ENCODE measurements at regions not wholly inside any gene's neighbourhood (a gene's known extent, or its start where the extent isn't known, plus 50 kb on each side); places are given as distances from the start of the nearest gene placed in this dataset.
"Not testable (repeated sequence)": the region's sequence is repeated elsewhere in the genome, so short reads cannot be mapped to it uniquely, and the experiment has no call there.

DNA sequence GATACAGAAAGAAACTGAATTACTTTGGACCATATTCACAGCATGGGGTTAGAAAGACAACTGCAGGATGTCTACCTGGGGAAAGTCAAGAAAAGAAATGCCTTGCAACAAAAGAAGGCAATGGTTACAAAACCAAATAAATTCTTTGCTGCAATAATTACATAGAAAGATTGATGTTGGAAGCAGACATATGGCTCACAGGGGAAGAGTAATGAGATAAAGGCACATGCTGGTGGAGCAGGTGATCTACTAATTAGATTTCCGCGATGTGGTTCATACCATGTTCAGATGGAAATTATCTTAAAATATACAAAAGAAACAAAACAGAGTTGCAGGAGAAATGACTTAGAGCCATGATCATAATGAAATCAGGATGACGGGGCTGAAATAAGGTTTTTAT is 718.8 kb upstream of the PKDCC start:
- no peak for DNase-seq

DNA sequence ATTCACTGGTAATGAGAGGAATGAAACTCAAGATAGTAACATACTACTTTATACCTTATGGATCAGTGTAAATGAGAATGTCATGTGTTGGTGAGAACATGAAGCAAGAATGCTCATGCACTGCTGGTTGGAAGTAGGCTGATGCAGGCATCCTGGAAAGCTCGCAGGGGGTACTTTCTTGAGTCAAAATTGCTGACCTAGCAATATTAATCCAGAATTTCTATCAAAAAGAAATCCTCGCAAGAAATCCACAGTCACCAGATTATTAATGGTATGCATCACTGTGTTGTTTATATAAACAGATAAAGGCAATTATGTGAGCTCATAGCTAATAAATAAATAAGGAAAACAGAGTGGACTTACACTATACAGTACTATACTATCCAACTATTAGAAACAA is 713.7 kb upstream of the PKDCC start:
- no peak for DNase-seq

DNA sequence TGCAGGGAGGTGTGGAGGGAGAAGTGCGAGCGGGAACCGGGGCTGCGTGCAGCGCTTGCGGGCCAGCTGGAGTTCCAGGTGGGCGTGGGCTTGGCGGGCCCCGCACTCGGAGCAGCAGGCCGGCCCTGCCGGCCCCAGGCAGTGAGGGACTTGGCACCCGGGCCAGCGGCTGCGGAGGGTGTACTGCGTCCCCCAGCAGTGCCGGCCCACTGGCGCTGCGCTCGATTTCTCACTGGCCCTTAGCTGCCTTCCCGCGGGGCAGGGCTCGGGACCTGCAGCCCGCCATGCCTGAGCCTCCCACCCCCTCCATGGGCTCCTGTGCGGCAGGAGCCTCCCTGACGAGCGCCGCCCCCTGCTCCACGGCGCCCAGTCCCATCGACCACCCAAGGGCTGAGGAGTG is 712.2 kb upstream of the PKDCC start:
- not testable (repeated sequence) for DNase-seq

DNA sequence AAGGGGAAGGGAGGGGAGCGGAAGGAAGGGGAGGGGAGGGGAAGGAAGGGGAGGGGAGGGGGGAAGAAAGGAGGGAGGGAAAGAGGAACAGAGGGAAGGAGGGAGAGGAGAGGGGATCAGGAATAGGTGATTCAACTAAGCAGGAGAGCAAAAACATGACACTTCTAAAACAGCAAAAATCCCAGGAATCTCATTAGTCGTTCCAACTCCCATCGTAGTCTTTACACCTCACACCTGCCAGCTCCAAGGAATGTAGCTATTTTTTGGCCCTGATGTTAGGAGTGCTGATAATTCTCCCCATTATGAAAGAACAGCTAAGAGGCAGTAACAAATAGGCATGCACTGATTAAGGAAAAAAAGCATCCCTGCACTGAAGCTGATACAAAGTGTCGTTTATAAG is 709.9 kb upstream of the PKDCC start:
- DNase-seq: no peak

DNA sequence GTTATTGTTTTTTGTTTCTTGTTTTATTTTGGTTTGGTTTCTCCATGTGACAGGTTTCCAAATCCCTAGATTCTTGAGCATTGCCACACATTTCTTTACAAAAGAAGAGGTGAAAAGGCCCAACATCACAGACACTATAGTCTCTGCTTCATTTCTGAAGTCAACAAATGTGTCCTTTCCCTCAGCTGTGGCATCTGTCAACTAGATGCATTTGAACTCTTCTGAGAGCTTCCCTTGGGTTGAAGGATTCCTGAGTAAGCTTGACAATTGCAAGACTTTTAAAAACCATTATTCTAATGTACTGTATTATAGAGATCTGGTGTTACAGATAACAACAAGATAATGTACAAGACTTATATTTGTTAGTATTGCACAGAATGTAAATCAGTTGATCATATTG is 703.3 kb upstream of the PKDCC start:
- DNase-seq: no peak

DNA sequence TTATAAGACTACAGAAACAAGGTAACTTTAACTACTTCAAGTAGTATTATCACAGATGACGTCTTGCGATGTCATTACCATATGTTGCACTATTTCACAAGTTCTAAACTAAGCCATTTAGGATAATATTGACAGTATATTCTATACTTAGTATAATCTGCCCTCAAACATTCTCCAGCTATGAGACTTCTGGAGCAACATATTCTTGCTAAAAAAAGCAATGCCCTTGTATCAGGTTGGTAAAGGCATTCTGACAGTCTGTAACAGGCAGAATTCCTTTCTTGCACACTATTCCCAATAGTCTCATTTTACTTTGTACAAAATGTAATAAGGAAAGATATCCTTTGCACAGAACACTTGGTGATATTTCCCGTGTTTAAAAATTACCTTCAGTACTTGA is 694.8 kb upstream of the PKDCC start:
- DNase-seq: no peak

DNA sequence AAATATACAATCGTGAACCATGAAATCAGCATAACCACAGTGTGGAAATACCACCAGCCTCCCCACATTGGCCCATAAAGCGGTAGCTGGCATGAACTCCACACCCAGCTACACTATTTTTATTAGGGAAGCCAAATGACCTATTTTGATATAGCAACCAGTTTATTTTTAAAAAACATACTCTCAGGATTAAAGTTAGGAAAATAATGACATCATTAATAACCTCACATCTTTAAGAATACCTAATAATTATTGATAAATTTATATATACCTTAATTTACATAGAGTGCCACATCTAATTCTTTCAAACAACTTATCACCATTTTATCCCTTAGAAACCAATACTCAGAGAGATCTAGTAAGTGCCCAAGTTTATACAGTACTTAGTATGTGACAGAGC is 692.0 kb upstream of the PKDCC start:
- DNase-seq: no peak

DNA sequence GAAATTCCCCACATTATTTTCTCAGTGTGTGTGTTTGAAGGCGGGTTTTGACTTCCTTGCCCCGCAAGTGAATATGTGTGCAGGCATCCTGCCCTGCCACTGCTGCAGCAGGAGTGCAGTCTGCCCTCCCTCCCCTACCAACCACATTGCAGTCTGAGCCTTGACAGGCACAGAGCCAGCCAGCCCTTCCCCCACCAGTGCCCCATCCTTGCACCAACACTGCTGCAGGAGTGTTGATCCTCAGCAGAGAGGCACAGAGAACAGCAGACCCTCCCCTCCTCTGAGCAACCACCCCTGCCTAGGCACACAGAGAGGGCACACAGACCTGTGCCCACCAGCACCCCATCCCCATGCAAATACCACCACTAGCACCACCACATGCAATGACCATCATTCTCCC is 683.0 kb upstream of the PKDCC start:
- DNase-seq: no peak

DNA sequence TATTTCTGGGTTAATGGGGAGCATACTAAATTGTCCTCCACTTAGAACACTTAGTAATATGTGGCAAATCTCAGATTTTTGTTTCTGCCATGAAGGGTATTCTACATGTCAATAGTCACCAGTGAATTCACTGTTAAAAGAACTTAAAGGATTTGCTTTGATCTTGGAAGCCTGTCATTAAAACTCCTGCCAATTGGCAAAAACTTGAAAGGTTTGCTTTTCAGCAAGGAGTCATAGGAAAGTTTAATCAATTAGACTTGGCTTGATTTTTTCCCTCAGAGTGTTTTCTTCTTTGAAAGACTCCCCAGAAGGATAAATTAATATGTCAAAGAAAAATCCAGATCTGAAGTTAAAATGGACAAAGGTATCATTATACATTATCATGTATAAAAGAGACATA is 671.9 kb upstream of the PKDCC start:
- DNase-seq: no peak

DNA sequence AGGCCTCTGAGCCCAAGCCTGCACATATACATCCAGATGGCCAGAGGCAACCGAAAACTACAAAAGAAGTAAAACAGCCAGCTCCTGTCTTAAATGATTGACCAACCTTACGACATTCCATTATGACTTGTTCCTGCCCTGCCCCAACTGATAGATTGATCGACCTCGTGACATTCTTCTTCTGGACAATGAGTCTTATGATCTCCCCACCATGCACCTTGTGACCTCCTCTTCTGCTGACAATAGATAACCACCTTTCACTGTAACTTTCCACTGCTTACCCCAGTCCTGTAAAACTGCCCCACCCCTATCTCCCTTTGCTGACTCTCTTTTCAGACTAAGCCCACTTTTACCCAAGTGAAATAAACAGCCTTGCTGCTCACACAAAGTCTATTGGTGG is 670.0 kb upstream of the PKDCC start:
- no peak for DNase-seq

DNA sequence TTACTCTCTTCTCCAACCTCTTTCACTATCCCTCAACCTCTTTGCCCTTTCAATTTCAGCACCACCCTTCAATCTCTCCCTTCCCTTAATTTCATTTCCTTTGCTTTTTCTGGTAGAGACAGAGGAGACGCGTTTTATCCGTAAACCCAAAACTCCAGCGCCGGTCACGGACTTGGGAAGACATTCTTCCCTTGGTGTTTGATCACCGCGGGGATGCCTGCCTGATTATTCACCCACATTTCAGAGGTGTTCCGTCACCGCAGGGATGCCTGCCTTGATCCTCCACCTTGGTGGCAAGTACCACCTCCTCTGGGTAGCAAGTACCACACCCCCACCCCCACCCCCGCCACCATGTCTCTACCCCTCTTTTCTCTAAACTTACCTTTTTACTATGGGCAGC is 669.4 kb upstream of the PKDCC start:
- DNase-seq: no peak

DNA sequence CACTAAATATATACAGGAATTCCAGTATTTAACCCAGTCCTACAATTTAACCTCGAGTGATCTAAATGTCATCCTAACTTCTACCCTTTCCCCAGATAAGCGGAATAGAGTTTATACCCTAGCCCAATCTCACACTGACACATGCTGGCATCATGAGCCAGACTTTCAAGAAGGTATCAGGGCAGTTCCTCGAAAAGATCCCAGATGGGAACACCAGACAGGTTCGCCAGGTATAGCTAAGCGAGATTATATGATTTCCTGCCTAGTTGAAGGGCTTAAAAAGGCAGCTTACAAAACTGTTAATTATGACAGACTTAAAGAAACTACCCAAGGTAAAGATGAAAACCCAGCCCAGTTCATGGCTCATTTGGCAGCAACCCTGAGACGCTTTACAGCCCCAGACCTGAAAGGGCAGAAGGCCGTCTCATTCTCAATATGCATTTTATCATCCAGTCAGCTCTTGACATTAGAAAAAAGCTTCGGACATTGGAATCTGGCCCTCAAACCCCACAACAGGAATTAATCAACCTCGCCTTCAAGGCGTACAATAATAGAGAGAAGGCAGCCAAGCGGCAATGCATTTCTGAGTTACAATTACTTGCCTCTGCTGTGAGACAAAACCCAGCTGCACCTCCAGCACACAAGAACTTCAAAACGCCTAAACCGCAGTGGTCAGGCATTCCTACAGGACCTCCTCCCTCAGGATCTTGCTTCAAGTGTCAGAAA is 668.2 kb upstream of the PKDCC start:
- no peak for DNase-seq

DNA sequence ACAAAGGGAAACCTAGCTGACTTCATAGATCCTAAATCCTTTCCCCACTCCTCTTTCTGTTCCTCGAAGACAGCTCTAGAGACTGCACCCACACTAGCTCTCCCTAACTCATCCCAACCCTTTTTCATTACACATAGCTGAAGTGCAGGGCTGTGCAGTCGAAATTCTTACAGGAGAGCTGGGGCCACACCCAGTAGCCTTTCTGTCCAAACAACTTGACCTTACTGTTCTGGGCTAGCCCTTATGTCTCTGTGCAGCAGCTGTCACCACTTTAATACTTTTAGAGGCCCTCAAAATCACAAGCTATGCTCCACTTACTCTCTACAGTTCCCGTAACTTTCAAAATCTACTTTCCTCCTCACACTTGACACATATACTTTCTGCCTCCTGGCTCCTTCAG is 666.1 kb upstream of the PKDCC start:
- DNase-seq: no peak

DNA sequence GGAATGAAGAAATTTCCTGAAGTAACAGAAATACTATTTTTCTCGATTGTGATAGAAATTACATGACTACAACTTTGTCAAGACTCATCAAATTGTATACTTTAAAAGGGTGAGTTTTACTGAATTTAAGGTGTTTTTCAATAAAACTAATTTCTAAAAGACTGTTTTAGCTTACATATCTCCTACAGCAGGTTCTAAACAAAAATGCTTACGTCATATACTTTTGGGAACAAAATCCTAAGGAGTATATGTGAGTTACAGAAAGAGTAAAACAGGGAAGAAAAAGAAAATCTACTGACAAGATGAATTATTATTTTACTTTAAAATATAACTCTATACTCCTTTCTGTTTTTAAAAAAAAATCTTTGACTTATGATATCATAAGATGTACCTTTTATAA is 660.3 kb upstream of the PKDCC start:
- DNase-seq: no peak

DNA sequence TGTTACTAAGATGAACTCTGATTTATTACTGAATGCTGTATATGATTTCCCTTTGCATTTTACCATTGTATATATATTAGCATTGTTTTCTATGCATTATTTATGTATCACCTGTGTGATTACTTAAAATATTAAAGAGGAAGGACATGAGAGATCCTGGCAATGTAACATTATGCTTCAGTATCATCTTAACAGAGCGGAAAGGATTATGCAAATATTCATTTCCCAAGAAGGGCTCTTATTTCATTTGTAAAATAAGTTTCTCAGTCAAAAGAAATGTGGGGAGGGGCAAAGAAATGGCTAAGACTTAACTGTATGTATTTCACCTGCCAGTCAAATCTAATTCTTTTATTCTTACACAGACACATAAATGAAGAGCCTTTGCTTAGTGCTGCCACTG is 654.2 kb upstream of the PKDCC start:
- DNase-seq: no peak

DNA sequence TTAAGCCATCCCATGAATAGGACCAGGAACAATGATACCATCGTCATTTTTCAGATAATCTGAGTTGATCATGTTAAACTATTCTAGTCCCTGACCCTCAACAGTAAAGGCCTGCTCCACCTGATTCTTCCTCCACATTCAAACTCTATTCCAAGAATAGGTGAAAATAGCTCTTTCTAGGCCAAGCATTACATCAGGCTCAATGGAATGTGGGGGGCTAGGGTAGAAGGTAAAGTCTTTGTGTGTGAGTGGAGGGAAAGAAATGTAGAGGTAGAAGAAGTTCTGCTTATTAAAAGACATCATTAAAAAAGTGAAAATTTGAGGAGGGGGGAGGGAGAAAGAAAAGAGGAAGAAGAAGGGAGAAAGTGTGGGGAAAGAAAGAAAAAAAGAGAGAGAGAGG is 653.3 kb upstream of the PKDCC start:
- DNase-seq: no peak

DNA sequence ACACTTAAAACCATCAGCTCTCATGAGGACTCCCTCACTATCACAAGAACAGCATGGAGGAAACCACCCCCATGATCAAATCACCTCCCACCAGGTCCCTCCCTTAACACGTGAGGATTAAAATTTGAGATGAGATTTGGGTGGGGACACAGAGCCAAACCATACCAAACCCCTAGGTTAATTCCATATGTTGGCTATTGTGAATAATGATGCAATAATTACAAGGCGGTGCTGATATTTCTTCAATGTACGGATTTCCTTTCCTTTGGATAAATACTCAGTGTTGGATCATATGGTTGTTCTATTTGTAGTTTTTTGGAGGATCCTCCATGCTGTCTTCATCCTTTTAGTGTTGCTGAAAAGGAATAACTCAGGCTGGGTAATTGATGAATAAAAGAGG is 652.1 kb upstream of the PKDCC start:
- no peak for DNase-seq

DNA sequence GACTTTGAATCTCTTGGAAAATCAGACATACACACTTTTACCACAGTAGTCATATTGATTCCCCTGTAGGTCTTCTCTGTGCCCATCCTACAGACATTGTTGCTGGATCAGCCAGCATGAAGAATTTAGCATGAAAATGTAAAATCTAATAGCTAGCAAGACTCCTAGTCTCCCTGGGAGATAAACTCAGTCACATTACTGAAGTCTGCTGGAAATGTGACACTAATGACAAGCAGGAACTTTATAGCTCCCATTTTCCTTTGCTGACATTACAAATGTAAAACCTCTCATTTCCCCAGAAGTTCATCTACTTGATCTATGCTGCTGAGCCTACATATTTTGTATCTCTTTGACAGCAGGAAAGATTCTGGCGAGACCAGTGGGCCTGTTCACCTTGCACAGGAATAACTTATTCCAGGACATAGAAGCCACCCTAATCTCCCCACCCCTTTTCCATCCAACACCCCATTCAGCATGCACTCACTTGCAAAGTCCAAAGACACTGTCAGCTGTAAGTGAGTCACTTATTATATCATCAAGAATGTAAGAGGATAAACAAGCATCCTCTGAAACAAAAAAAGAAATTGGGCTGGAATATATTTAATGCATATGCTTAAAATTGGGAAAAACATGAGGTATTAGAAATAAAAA is 648.3 kb upstream of the PKDCC start:
- DNase-seq: no peak

DNA sequence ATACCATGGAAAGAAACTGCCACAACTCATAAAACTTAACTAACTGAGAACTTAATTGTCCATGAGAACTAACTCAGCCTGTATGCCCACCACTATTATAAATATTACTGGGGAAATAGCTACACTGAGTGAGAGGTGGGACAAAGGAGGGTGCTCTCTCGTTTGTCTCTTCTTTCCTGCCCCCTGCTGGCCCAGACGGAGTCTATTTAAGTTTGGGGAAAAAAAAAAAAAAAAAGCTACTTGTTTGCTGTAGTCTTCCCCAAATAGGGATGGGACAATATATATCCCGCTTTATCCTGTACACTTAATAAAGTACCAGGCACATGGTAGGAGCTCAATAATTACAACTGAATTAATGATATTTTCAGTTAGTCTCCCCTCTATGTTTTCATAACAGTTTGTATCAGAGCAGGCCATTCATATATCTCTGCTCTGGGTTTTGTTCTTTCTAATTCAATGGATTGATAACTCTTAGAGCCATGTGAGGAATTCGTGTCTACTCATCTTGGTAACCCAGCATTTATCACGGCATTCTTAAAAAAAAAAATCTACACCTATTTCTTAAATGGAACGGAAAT is 647.6 kb upstream of the PKDCC start:
- peak; percentile 72 for DNase-seq

DNA sequence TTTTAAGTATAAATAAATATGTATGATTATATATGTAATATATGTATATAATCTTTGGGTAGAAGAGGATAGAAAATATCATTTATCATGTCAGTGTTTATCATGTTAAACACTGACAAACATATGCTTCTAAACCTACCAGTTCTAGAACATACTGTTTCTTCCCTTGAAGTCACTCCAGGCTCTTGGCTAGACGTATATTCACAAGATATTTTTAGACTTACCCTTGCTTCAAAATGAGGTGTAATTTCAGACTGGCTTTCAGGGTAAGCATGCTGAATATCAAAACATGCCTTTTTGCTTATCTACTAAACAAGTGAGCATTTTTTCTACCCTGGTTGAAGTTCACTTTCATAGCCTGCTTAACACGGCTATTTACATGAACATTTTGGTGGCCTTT is 642.4 kb upstream of the PKDCC start:
- no peak for DNase-seq

DNA sequence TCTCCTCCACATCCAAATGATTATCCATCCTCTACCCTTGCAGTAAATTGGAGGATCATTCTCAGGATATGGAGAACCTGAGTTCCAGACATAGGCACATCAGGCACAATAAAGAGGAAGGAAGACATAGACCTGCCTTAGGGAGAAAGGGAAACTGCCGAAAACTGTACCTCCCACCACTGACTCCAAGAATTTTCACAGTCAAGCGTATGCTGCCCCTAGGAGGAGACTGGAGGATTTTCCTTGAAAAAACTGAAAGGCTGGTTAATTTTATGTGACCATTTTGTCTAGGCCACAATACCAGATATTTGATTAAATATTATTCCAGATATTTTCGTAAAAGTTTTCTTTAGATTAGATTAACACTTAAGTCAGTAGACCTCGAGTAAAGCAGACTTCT is 638.5 kb upstream of the PKDCC start:
- no peak for DNase-seq

DNA sequence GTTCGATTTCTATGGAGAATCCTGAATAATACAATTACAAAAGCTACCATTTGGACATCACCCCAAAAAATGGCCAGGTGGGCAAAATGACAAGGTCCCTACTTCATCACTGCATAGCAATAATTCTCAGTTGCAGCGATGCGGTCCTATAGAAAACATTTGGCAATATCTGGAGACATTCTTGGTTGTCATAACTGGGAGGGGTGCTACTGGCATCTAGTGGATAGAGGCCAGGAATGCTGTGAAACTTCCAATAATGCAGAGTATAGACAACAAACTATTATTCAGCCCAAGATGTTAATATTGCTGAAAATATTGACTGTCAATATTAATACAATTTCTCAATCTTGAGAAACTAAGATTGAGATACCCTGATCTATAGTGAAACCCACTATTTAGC is 637.8 kb upstream of the PKDCC start:
- no peak for DNase-seq

DNA sequence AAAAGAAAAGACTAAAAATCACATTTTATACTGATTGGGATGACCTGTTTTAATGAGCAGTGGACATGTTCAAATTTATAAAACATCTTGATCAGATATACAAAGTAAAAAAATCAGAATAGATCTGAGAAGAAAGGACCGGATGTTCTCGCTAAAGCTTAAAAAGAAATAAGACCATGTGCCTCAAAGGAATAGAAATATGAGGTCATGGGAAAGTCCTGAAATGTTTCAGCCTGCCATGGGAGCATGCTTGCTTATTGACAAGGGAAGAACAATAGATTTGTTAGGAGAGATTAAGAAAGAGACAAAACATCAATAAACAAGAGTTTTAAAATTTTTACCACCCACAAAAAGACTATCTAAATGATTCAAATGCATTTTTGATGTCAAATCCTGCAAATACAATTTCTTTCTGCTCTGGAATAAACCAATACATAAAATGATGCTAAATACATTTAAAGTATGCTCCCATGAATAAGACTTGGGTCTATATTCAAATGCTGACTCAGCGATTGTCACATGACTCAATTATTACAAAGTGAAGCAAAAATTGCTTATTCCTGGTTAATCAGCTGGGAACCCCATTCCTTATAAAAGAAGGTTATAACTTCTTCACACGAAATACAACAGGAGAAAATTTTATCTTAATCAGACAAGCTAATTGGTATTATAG is 633.9 kb upstream of the PKDCC start:
- DNase-seq: no peak
